ENCODE measurements at regions not wholly inside any gene's neighbourhood (a gene's known extent, or its start where the extent isn't known, plus 50 kb on each side); places are given as distances from the start of the nearest gene placed in this dataset.

DNA sequence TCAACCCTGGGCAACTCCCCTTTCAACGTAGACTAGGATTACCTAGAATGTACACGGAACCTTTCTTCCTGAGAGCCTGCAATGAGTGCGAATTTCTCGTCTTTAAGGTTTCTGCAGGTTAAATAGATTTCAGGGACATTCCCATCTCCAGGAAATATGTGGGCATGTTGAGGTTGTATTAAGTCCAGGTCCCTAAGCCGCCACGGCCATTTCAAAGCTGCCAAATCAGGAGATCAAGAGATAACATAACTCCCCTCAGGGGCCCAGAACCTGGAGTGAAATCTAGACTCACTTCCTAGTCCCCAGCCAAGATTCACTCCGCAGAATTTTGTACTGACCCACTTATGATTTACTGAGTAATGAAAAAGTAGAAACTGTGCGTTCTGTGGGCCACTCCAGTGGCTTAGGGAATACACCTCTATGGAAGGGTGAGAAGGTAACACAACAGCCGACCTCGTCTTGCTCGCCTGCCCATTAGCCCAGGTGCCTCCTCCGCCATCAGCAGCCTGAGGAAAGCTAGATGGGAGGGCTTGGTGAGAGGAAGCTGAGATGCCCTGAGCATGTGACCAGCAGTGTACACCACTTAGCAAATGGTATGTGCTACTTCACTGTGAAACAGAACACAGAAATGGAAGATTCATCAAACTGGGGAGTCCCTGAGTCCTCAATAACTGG is 98.5 kb upstream of the SOX1 start:
- in situ Hi-C loops (cut with HindIII; ENCODE audit: low pct_unique_long_range_greater_than_20kb, low sequenced_read_pairs) = no loop called here
- no peak for DNase-seq (ENCODE audit: low read depth, low spot score)

DNA sequence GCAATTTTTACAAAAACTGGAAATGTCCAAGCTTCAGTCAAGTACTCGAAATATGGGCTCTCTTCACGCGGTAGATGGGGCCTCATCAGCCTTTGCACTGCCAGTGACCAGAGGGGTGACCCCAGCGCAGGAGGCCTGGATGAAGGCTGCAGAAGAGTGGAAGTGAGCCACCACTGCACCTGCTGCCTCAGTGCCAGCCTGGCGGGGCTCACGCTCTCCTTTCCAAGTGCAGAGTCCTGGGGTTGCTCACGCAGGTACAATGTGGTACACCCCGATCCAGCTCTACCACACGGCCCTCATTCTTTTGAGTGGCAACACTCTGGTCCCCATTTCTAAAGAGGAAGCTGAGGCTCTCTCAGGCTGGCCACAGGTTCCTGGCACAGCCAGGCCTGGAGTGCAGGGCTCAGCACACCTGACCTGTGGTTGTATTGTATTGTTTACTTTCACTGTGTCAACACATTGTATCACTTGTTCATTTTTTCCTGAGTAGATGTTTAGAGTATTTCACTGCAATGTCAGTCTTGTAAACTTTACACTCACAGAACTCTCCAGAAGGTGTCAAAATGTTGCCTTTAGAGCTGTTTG is 97.3 kb upstream of the SOX1 start:
- DNase-seq (ENCODE audit: low read depth, low spot score) = no peak
- in situ Hi-C loops (cut with HindIII; ENCODE audit: low pct_unique_long_range_greater_than_20kb, low sequenced_read_pairs) = no loop called here

DNA sequence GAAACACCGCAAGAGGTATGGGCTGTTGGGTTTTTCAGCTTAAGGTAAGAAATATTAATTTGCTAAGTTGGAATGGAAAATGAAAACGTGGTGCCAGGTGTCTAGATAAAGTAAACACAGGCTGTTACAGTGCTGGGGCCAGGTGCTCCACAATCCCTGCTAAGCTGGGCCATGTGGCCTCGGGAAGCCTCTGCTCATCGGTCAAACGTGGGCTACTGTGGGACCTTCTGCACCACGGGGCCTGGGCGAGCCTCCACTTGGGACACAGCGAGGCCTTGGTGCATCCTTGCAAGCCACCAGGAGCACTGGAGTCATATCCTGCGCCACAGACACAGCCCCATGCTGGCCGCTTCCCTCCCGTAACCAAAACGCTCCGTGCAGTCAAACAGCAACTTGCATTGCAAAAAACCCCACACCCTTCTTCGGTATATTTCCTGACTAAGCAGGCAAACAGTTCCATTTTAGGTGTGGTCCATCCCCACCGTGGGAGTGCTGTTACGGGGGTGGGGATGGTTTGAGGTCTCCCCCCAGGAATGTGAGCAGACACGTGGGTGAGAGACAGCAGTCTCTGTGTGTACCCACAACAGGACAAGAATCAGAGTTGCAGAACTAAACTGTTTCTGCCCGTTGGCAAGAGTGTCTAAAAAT is 96.3 kb upstream of the SOX1 start:
- in situ Hi-C loops (cut with HindIII; ENCODE audit: low pct_unique_long_range_greater_than_20kb, low sequenced_read_pairs) = no loop called here
- no peak for DNase-seq (ENCODE audit: low read depth, low spot score)

DNA sequence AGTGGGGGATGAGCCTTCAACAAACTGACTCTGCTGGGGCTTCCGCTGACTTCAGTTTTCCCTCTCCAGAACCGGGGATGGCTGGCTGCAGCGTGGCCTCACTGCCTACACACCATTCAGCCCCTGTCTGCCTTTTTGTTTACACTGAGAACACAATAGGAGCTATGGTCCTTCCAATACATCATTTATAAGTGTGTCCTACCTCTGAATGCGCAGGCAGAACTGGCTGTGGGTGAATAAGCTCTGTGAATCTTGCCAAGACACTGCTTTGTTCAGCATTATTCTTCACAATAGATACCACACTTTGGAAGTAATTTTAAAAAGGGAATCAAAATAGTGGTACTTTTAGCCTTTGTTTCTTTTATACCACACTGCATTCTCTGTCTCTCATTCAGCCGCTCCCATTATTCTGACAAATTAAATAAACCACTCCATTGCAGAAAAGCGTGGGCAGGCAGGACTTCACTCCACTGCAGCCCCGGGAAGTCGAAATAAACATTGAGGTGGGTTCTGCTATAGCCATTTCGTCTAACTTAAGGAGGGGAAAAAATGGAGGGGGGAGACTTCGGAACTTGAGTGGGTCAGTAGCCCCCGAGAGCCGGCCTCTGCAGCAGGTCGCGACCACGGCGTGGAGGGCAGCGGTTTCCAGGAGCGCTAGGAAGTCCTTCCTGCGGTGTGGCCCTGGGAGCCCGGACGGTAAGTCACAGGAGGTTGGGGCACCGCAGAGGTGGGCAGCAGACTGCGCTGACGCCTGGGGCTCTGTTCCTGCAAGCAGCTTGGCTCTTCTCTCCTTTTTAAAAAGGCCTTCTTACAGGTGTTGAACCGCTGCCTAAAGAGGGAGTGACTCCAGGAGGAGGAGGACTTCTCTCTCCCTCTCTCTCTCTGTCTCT is 94.8 kb upstream of the SOX1 start:
- in situ Hi-C loops (cut with HindIII; ENCODE audit: low pct_unique_long_range_greater_than_20kb, low sequenced_read_pairs) = no loop called here
- no peak for DNase-seq (ENCODE audit: low read depth, low spot score)

DNA sequence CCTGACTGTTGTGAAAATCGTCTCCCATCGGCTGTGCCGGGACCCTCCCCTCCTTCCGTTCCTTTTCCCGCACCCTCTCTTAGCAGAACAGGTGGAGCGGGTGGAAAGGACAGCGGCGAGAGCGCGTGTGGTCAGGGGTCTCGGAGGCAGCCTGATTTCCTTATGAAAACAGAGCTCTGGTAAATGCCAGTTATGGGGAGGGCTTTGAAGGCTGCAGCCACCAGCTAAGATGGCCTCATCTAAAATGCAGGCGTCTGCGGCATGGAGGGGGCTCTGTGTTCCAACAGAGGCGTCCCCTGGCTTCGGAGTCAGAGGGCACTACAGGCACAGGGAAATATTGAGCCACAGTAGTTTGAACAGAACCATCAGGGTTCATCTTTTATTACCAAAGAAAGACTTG is 93.8 kb upstream of the SOX1 start:
- in situ Hi-C loops (cut with HindIII; ENCODE audit: low pct_unique_long_range_greater_than_20kb, low sequenced_read_pairs) = no loop called here
- DNase-seq (ENCODE audit: low read depth, low spot score) = no peak

DNA sequence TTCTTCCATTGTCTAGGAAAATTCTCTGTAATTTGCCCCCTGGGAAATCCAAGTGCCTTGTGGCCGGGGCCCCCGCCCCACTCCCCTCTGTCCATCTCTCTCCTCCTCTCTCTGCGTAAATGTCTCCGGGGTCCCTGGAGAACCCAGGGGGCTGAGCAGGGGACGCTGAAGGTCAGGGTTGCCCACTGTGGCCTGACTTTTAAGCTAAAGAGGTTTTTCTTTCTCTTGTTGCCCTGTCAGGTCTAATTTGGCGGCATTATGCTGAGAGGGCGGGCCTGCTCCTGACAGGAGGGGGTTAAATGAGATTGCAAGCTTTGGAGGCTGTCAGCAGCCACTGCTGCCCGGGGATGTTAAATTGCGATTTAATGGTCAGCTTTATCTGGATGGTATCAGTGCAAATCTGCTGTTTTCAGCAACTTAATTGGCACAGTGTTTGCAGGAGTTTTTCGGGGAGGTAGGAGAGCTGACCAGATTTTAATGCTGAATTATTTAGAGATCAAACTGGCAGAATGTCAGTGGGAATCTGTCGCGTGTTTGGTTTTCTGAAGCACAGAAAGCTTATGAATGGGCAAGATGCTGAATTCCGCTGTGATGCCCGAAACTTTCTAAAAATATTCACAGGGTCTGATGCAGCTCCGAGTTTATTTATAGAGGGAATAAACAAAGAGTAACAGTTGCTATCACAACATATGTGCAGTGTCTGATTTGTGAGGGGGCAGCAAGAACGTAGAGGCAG is 93.2 kb upstream of the SOX1 start:
- in situ Hi-C loops (cut with HindIII; ENCODE audit: low pct_unique_long_range_greater_than_20kb, low sequenced_read_pairs) = no loop called here
- no peak for DNase-seq (ENCODE audit: low read depth, low spot score)

DNA sequence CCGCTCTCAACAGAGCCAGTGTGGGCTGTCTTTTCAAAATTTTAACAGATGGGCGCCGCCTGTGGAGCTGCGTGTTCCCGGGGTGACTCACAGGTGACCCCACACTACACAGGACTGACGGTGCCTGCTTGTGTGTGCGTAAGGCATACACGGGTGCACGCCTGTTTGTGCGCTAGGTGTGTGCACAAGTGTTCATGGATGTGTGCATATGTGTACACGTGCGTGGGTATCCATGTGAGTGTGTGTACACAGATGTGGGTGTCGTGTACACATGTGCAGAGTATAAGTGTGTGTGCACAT is 92.7 kb upstream of the SOX1 start:
- in situ Hi-C loops (cut with HindIII; ENCODE audit: low pct_unique_long_range_greater_than_20kb, low sequenced_read_pairs) = no loop called here
- DNase-seq (ENCODE audit: low read depth, low spot score) = no peak

DNA sequence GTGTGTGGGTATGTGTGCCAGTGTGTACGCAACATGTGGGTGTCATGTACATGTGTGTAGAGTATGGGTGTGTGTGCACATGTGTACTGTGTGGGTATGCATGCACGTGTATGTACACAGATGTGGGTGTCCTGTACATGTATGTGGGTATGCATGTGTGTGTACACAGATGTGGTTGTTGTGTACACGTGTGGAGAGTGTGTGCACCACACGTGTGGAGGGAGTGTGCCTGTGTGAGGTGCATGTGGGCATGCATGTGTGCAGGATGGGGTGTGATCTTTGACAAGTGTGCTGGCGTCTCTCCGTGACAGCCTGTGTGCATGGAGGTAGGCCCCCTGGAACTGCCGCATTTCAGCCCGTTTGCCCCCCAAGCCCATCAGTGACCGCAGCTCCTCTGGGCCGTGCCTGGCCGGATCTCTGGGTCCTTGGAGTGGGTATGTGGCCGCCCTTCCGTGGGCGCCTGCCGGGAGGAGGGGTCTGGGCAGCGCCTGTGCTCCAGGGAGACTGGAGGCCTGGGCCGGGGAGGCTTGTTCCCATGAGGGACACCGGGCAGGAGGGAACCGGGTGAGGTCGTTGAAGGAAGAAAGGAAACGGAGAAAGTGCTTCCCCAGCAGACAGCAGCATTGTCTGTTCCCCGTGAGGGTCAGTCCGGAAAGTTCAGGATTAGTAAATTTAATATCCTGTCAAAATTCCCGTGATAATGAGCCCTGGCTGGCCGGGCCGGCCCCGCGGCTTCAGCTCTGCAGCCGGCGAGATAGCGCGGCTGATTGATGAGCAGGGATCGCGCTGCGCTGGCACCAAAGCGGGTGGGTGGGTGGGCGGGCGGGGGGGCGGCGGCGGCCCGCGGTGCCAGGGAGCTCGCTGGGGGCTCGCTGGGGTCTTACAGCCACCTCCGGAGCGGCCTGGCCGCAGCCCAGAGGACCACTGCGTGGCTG is 91.1 kb upstream of the SOX1 start:
- in situ Hi-C loops (cut with HindIII; ENCODE audit: low pct_unique_long_range_greater_than_20kb, low sequenced_read_pairs) = no loop called here
- no peak for DNase-seq (ENCODE audit: low read depth, low spot score)

DNA sequence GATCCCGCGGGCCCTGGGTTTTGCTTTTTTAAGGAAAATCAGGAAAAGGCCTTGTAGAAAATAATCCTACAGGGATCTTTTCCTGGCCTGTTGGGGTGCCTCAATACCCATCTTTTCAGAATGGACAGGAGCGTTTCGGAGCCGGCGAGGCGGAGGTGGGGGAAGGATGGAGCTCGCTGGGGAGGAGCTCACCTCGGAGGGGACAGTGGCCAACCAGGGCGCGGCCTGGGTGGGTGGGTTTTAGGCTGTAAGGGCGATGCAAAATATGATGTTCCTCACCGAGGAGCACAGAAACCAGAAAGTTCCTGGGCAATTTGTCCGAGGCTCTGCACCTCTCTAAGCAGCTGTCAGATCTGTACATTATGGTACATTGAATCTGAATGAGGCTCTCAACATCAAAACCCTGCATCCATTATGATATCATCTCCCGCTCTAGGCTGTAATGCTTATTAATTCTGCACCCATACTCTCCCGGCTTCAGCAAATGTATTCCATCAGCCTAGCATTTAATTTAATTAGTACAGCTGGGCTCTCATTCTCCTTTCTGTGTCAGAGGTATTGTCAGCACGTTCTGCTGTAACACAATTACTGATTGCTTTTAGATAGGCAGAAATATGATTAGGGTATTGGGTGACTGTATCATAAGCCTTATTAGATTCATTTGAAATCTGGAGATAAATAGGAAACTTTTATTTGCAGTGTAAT is 90.3 kb upstream of the SOX1 start:
- in situ Hi-C loops (cut with HindIII; ENCODE audit: low pct_unique_long_range_greater_than_20kb, low sequenced_read_pairs) = no loop called here

DNA sequence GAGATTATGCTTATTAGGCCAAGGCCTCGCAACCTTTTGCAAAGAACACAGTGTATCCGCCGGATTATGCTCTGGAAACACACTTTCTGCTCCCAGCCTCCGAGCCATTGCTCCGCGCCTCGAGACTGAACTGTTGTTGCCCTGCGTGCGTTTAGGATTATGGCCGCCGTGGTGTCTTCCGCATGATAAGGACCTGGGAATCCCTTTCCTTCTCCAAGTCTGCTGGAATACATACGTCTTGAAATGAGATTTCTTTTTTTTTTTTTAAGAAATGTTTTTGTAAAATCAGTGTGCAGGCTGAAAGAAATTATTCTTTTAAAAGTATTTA is 89.8 kb upstream of the SOX1 start:
- DNase-seq (ENCODE audit: low read depth, low spot score) = no peak
- in situ Hi-C loops (cut with HindIII; ENCODE audit: low pct_unique_long_range_greater_than_20kb, low sequenced_read_pairs) = no loop called here

More for the DNA sequence above, 90.3 kb upstream of the SOX1 start:
- no peak for DNase-seq (ENCODE audit: low read depth, low spot score)

DNA sequence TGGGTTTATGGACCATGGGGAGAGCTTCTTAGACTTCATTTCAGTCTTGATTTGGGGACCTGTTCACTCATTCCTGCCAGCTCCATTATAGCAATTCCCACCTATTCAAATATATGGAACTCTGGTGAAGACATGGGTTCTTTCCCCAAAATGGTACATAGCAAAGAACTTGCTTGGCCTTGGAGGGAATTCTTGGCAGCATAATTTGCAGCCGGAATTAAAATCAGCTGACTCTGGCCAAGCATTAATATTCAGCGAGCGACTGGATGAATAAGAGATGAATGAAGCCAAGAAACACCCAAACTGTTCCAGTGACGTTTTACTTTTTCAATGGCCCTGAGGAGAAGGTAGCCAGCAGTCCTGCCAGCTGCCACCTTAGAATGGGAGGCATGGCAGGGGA is 88.4 kb upstream of the SOX1 start:
- in situ Hi-C loops (cut with HindIII; ENCODE audit: low pct_unique_long_range_greater_than_20kb, low sequenced_read_pairs) = no loop called here
- no peak for DNase-seq (ENCODE audit: low read depth, low spot score)

DNA sequence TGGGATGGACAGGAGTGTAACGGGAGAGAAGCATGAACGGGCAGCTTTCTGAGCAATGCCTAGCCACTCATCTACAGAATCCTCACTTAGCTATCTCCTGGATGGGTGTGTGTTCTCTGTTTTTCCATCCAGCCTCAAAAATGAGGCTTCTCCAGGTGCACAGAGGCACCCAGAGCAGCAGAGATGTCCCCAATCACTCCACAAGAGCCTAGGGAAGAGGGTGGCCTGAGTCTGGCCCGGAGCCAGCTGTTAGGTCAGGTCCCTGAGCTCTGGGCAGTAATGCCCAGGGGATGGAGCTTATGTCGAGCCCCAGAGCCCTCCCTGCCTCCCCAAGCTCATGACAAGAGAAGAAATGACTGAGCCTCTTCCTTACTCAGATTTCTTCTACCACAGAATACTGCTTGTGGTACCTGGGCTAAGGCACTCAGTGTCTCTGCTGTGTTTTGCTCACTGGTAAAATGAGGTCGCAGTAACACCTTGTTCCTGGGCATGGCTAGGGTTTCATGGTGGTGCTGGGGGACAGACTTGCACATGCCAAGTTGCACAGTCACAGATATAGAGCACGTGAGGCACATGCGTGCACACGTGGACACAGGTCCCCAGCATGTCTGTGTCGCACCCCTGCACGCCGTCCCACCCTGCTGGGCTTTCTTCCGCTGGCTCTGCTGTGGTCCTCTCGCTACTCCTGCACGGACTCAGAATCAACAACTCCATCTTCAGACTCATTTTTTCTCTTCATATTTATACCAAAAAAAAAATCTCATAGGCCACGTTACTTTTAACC is 86.6 kb upstream of the SOX1 start:
- in situ Hi-C loops (cut with HindIII; ENCODE audit: low pct_unique_long_range_greater_than_20kb, low sequenced_read_pairs) = no loop called here
- DNase-seq (ENCODE audit: low read depth, low spot score) = no peak

DNA sequence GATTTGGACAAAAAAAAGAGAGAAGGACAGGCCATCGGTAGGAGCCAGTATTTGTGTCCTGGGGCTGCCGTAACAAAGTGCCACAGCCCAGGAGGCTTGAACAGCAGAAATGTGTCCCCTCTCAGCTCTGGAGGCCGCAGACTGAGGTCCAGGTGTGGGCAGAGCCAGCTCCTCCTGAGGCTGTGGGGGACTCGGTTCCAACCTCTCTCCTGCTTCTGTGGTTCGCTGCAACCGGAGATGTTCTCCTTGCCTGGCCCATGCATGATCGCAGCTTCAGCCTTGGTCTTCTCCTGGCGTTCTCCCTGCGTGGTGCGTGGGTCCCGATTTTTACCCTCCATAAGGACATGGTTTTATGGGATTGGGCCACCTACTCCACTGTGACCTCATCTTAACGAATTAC is 85.9 kb upstream of the SOX1 start:
- in situ Hi-C loops (cut with HindIII; ENCODE audit: low pct_unique_long_range_greater_than_20kb, low sequenced_read_pairs) = no loop called here
- no peak for DNase-seq (ENCODE audit: low read depth, low spot score)

DNA sequence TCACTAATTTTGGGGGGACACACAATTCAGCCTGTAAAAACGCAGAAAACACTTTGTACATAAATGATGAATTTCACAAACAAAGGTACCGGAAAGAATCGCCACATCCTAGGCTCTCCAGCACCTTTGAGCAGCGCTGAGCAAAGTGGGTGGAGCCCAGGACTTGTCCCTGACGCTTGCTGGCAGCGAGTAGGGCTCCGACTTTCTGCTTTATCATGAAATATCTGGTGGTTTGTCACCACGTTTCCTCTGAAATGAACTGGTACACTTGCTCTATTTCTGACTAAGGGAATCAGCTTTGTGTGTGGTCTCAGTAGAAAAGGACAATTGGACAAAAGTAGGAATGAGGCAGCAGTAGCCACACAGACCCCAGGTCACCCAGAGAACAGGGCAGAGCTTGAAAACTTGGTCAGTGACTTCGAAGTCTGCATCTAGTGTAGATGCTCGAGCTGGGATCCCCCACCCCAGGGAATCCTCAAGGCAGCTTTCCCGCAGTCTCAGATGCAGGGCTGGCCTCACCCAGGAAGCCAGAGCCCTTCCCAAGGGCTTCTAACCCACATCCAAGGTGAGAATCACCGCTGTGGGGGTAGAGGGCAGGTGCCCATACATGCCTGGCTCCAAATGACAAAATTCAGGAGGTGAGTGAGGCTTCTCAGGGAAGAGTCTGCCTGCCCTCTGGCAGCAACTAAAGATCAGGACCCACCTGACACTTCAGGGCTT is 85.3 kb upstream of the SOX1 start:
- in situ Hi-C loops (cut with HindIII; ENCODE audit: low pct_unique_long_range_greater_than_20kb, low sequenced_read_pairs) = no loop called here
- DNase-seq (ENCODE audit: low read depth, low spot score) = no peak

DNA sequence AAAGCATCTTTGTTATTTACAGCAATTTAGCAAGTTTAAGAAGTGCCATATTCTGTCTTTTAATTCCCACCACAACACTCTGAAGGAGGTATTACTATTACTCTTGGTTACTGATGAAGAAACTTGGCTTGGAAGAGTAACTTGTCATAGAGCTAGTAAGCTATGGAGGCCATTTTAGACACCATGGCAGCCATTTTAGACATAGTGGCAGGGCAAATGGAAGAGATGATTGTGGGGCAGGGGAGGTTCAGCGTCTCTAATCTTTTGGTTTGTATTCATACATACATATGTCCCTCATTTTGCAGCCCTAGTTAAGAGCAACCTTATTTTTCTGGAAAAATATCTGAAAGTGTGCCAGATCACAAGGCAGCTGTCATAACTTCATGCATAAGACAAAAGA is 82.6 kb upstream of the SOX1 start:
- in situ Hi-C loops (cut with HindIII; ENCODE audit: low pct_unique_long_range_greater_than_20kb, low sequenced_read_pairs) = no loop called here
- DNase-seq (ENCODE audit: low read depth, low spot score) = no peak

All from SK-MEL-5 (cell line).